Endothelial cell (in vitro differentiated cells): ENCODE measurements at regions not wholly inside any gene's neighbourhood (a gene's known extent, or its start where the extent isn't known, plus 50 kb on each side); places are given as distances from the start of the nearest gene placed in this dataset.
"Not testable (repeated sequence)": the region's sequence is repeated elsewhere in the genome, so short reads cannot be mapped to it uniquely, and the experiment has no call there.

Experiments used
- DNase-seq: peaks from one replicate; pipeline ENCODE4 v3.0.0; 2021; ENCODE audit warnings: low spot score
- H3K27ac Mint-ChIP-seq: one replicate; pipeline ENCODE4 v1.8.0; 2021; ENCODE audit warnings: mixed read lengths, inconsistent platforms; ENCODE audit not compliant: unreplicated experiment
- H3K27me3 Mint-ChIP-seq: one replicate; pipeline ENCODE4 v1.8.0; 2021; ENCODE audit warnings: mild to moderate bottlenecking, moderate library complexity, mixed read lengths, inconsistent platforms; ENCODE audit not compliant: unreplicated experiment
- H3K36me3 Mint-ChIP-seq: one replicate; pipeline ENCODE4 v1.8.0; 2021; ENCODE audit warnings: mild to moderate bottlenecking, low read depth, mixed read lengths, inconsistent platforms; ENCODE audit not compliant: unreplicated experiment
- H3K4me1 Mint-ChIP-seq: one replicate; pipeline ENCODE4 v1.8.0; 2021; ENCODE audit warnings: mild to moderate bottlenecking, mixed read lengths, inconsistent platforms; ENCODE audit not compliant: unreplicated experiment
- H3K4me3 Mint-ChIP-seq: one replicate; pipeline ENCODE4 v1.8.0; 2021; ENCODE audit warnings: mild to moderate bottlenecking, mixed read lengths, inconsistent platforms; ENCODE audit not compliant: unreplicated experiment
- H3K9me3 Mint-ChIP-seq: one replicate; pipeline ENCODE4 v1.8.0; 2021; ENCODE audit warnings: mixed read lengths, inconsistent platforms; ENCODE audit not compliant: unreplicated experiment
- CTCF ChIP-seq: fragments of 200-600 bp; sonication (generic); IDR thresholded peaks from one replicate; pipeline ENCODE4 v1.5.0; 2021; ENCODE audit warnings: antibody characterized with exemption; ENCODE audit not compliant: unreplicated experiment

- H3K4me3 Mint-ChIP-seq, result no peak overlapping the region
- H3K36me3 Mint-ChIP-seq, result no peaks in the 10 kb centered on the region
- TF ChIP-seq CTCF, result no peak
- H3K27ac Mint-ChIP-seq, result no peak overlapping the region
- H3K4me1 Mint-ChIP-seq, result no peaks in the 10 kb centered on the region
- DNase-seq, result no peak
- H3K27me3 Mint-ChIP-seq, result peaks cover 3% of the 10 kb centered on the region
- peaks cover 4% of the 10 kb centered on the region for H3K9me3 Mint-ChIP-seq
Measured at GRCh38 chr13:75178436-75178835, 303.5 kb downstream of the TBC1D4 start.

DNA sequence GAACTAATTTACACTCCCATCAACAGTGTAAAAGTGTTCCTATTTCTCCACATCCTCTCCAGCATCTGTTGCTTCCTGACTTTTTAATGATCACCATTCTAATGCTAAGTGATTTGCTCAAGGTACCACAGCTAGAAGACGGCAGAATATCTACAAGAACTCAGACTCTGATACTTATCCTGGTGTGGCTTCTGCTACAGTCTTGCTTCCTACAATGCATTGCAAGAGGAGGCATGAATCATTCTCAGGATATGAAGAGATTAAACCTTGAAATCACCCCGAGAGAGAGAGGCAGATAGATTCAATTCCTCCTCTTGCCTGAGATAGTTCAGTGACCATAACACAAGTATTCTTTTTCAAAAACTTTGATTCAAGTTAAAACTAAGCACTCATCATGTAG is 306.4 kb downstream of the TBC1D4 start:
- peaks cover 4% of the 10 kb centered on the region for H3K9me3 Mint-ChIP-seq
- no peak overlapping the region for H3K27ac Mint-ChIP-seq
- H3K4me3 Mint-ChIP-seq, result no peak overlapping the region
- H3K36me3 Mint-ChIP-seq, result no peaks in the 10 kb centered on the region
- DNase-seq, result no peak
- H3K4me1 Mint-ChIP-seq, result peaks cover 1% of the 10 kb centered on the region
- H3K27me3 Mint-ChIP-seq, result peaks cover 3% of the 10 kb centered on the region
- TF ChIP-seq CTCF, result no peak

- not testable (repeated sequence) for H3K9me3 Mint-ChIP-seq, H3K36me3 Mint-ChIP-seq, H3K27me3 Mint-ChIP-seq, H3K4me3 Mint-ChIP-seq, DNase-seq, H3K4me1 Mint-ChIP-seq, H3K27ac Mint-ChIP-seq
Measured at GRCh38 chr13:75175097-75175496, 306.9 kb downstream of the TBC1D4 start.

DNA sequence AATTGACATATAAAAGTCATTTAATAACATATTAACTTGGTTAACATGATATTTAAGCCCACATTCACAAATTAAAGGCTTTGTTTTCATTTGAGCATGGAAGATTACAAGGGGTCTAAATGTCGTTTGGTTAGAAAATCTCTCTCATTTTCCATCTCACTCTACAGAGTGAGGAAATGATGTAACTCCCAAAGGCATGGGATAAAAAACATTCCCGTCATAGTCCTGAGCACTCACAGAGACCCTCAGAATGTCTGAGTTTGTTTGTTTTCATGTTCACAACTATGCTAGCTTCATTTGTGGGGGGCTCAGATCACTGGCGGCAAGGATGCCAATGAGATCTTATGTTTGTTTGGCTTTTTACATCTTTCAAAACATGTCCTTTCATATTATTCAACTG is 307.5 kb downstream of the TBC1D4 start:
- Mint-ChIP-seq H3K27ac (no peak overlapping the region), H3K27me3 (peaks cover 3% of the 10 kb centered on the region), H3K36me3 (no peaks in the 10 kb centered on the region), H3K4me3 (no peak overlapping the region), H3K4me1 (peaks cover 7% of the 10 kb centered on the region), H3K9me3 (peaks cover 4% of the 10 kb centered on the region)
- TF ChIP-seq CTCF, result no peak
- no peak for DNase-seq

- no peak for TF ChIP-seq CTCF
- Mint-ChIP-seq H3K36me3 (no peaks in the 10 kb centered on the region), H3K4me3 (no peak overlapping the region), H3K4me1 (peaks cover 7% of the 10 kb centered on the region), H3K27ac (no peak overlapping the region), H3K27me3 (peaks cover 3% of the 10 kb centered on the region), H3K9me3 (peaks cover 4% of the 10 kb centered on the region)
- no peak for DNase-seq
Measured at GRCh38 chr13:75173457-75174356, 308.3 kb downstream of the TBC1D4 start.
